Liver (tissue), 8 donors: ENCODE measurements at regions not wholly inside any gene's neighbourhood (a gene's known extent, or its start where the extent isn't known, plus 50 kb on each side); places are given as distances from the start of the nearest gene placed in this dataset.

Source experiments
- DNase-seq: peaks from one replicate; pipeline ENCODE4 v3.0.0-alpha.2; 2017; ENCODE audit warnings: low spot score
- H3K27ac ChIP-seq, 2 donors: one replicate each; pipeline ENCODE4 v1.7.0; 2013; ENCODE audit warnings: inconsistent platforms in 2 of 2, low read length in 2 of 2, control low read depth in 1 of 2, low read depth in 1 of 2, mild to moderate bottlenecking in 1 of 2
- H3K27me3 ChIP-seq, 4 donors: one replicate each; pipeline versions ENCODE4 v1.6.1 to v1.7.0; 2013; ENCODE audit warnings: low read length in 3 of 4, inconsistent platforms in 1 of 4, mild to moderate bottlenecking in 1 of 4, moderate library complexity in 1 of 4; ENCODE audit not compliant: control insufficient read depth in 4 of 4, insufficient read depth in 4 of 4
- H3K36me3 ChIP-seq, 4 donors: one replicate each; pipeline versions ENCODE4 v1.6.1 to v1.7.0; 2013; ENCODE audit warnings: low read length in 3 of 4, mild to moderate bottlenecking in 3 of 4, low read depth in 1 of 4, moderate library complexity in 1 of 4; ENCODE audit not compliant: control insufficient read depth in 4 of 4, insufficient read depth in 3 of 4
- H3K4me1 ChIP-seq, 4 donors: one replicate each; pipeline versions ENCODE4 v1.6.1 to v1.7.0; 2013; ENCODE audit warnings: low read length in 3 of 4, mild to moderate bottlenecking in 3 of 4, moderate library complexity in 1 of 4; ENCODE audit not compliant: control insufficient read depth in 4 of 4, insufficient read depth in 4 of 4
- H3K4me3 ChIP-seq, 3 donors: one replicate each; pipeline versions ENCODE4 v1.6.1 to v1.7.0; 2013; ENCODE audit warnings: low read length in 3 of 3, control low read depth in 1 of 3, low read depth in 1 of 3, mild to moderate bottlenecking in 1 of 3
- H3K9ac ChIP-seq, 2 donors: one replicate each; pipeline ENCODE4 v1.7.0; 2013; ENCODE audit warnings: low read length in 2 of 2, mild to moderate bottlenecking in 2 of 2, moderate library complexity in 2 of 2, control low read depth in 1 of 2, low read depth in 1 of 2
- H3K9me3 ChIP-seq, 4 donors: one replicate each; pipeline versions ENCODE4 v1.6.1 to v1.7.0; 2013; ENCODE audit warnings: low read length in 3 of 4; ENCODE audit not compliant: control insufficient read depth in 4 of 4
- EGR1 ChIP-seq, 2 donors: IDR thresholded peaks; 2 replicates each; pipeline ENCODE4 v1.6.1; 2016 to 2018; ENCODE audit warnings: antibody characterized with exemption in 2 of 2, low read depth in 2 of 2
- FOXA1 ChIP-seq: IDR thresholded peaks from 2 replicates; pipeline ENCODE4 v1.6.1; 2016; ENCODE audit warnings: antibody characterized with exemption
- GABPA ChIP-seq, 2 donors: IDR thresholded peaks in 1 of 2; conservative IDR thresholded peaks in 1 of 2; 2 replicates each; pipeline ENCODE4 v1.6.1; 2016; ENCODE audit warnings: antibody characterized with exemption in 2 of 2, mild to moderate bottlenecking in 1 of 2, moderate library complexity in 1 of 2
- HNF4A ChIP-seq, 2 donors: conservative IDR thresholded peaks; 2 replicates each; pipeline ENCODE4 v1.6.1; 2016; ENCODE audit warnings: antibody characterized with exemption in 2 of 2, mild to moderate bottlenecking in 2 of 2
- JUND ChIP-seq, 2 donors: IDR thresholded peaks; 2 replicates each; pipeline ENCODE4 v1.6.1; 2016; ENCODE audit warnings: antibody characterized with exemption in 2 of 2
- NR2F2 ChIP-seq: IDR thresholded peaks from 2 replicates; pipeline ENCODE4 v1.6.1; 2016; ENCODE audit warnings: antibody characterized with exemption
- RAD21 ChIP-seq, 2 donors: IDR thresholded peaks; 2 replicates each; pipeline ENCODE4 v1.6.1; 2016; ENCODE audit warnings: antibody characterized with exemption in 2 of 2, mild to moderate bottlenecking in 2 of 2
- SP1 ChIP-seq: IDR thresholded peaks from 2 replicates; pipeline ENCODE4 v1.6.1; 2018; ENCODE audit warnings: antibody characterized with exemption, mild to moderate bottlenecking
- TAF1 ChIP-seq: conservative IDR thresholded peaks from 2 replicates; pipeline ENCODE4 v1.6.1; 2016; ENCODE audit warnings: antibody characterized with exemption, mild to moderate bottlenecking
- WGBS: extraction: QIAGEN DNeasy Blood & Tissue Kit; methylation state at CpG from one replicate; pipeline ENCODE4 v1.1.7; 2013; 5-methylcytosine and 5-hydroxymethylcytosine counted together
- TF ChIP-seq, protein P1 (sequence below): IDR thresholded peaks from 2 replicates; pipeline ENCODE4 v1.6.1; 2016; ENCODE audit warnings: antibody characterized with exemption, mild to moderate bottlenecking
- TF ChIP-seq, protein P2 (sequence below): IDR thresholded peaks from 2 replicates; pipeline ENCODE4 v1.6.1; 2016; ENCODE audit warnings: antibody characterized with exemption
- TF ChIP-seq, protein P3 (sequence below): fragments of 150-350 bp; IDR thresholded peaks from 2 replicates; pipeline ENCODE4 v1.5.1; 2017; ENCODE audit warnings: improper control_type of control experiment, low read depth, low read length; ENCODE audit not compliant: missing input control
- TF ChIP-seq, protein P4 (sequence below): IDR thresholded peaks from 2 replicates; pipeline ENCODE4 v1.6.1; 2016; ENCODE audit warnings: antibody characterized with exemption
- donor health status: healthy.
- donor health status: healthy.
- donor health status: healthy.
- donor health status: healthy.
- donor health status: healthy.

DNA sequence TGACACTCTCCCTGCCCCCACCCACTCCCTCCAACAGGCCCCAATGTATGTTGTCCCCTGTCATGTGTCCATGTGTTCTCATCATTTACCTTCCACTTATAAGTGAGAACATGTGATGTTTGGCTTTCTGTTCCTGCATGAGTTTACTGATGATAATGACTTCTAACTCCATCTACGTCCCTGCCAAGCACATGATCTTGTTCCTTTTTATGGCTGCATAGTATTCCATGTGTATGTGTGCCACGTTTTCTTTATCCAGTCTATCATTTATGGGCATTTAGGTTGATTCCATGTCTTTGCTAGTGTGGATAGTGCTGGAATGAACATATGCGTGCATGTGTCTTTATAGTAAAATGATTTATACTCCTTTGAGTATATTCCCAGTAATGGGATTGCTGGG, 100.0 kb upstream of the LHX5 start:
- H3K27me3 ChIP-seq: peaks cover 0 to 5% (median 3%) of the 10 kb centered on the region in 4 donors

DNA sequence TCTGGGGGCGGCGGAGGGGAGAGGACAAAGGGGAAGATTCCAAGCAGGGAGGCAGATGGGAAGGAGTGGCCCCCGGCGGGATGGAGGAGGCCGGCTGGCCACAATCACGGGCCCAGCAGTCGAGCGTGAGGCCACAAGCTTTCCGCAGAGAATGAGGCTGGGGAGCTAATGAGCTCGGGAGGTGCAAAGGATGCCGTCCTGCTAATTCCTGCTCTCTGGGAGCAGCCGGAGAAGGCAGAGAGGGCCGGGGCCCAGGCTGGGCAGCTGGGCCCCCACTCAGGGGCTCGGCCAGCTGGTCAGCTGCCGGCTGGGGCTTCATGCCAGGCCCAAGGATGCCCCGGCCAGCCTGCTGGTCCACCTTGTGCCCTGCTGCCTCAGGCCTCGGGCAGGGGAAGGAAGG, 98.1 kb upstream of the LHX5 start:
- DNase-seq: no peak
- no peaks in the 10 kb centered on the region for H3K4me1 ChIP-seq
- H3K9ac ChIP-seq: no peak overlapping the region
- H3K4me3 ChIP-seq: no peak overlapping the region
- H3K27ac ChIP-seq: no peak overlapping the region
- H3K36me3 ChIP-seq: no peaks in the 10 kb centered on the region
- TF ChIP-seq, protein P1, sequence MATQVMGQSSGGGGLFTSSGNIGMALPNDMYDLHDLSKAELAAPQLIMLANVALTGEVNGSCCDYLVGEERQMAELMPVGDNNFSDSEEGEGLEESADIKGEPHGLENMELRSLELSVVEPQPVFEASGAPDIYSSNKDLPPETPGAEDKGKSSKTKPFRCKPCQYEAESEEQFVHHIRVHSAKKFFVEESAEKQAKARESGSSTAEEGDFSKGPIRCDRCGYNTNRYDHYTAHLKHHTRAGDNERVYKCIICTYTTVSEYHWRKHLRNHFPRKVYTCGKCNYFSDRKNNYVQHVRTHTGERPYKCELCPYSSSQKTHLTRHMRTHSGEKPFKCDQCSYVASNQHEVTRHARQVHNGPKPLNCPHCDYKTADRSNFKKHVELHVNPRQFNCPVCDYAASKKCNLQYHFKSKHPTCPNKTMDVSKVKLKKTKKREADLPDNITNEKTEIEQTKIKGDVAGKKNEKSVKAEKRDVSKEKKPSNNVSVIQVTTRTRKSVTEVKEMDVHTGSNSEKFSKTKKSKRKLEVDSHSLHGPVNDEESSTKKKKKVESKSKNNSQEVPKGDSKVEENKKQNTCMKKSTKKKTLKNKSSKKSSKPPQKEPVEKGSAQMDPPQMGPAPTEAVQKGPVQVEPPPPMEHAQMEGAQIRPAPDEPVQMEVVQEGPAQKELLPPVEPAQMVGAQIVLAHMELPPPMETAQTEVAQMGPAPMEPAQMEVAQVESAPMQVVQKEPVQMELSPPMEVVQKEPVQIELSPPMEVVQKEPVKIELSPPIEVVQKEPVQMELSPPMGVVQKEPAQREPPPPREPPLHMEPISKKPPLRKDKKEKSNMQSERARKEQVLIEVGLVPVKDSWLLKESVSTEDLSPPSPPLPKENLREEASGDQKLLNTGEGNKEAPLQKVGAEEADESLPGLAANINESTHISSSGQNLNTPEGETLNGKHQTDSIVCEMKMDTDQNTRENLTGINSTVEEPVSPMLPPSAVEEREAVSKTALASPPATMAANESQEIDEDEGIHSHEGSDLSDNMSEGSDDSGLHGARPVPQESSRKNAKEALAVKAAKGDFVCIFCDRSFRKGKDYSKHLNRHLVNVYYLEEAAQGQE: no peak
- TF ChIP-seq NR2F2 (no peak), EGR1 (IDR thresholded peaks at IDR 0.05; ENCODE audit: low read depth in 2 of 2) (no peak), GABPA (IDR thresholded peaks at IDR 0.05 in 1 of 2, conservative IDR thresholded peaks at IDR 0.05 in 1 of 2) (no peak), RAD21 (IDR thresholded peaks at IDR 0.05) (no peak), JUND (IDR thresholded peaks at IDR 0.05) (no peak), TAF1 (no peak), FOXA1 (no peak)
- TF ChIP-seq, protein P2, sequence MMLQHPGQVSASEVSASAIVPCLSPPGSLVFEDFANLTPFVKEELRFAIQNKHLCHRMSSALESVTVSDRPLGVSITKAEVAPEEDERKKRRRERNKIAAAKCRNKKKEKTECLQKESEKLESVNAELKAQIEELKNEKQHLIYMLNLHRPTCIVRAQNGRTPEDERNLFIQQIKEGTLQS: no peak
- 63% methylated on average over 17 of the region's 17 CpGs for WGBS
- H3K27me3 ChIP-seq: peaks cover 0 to 4% (median 1%) of the 10 kb centered on the region in 4 donors
- no peaks in the 10 kb centered on the region for H3K9me3 ChIP-seq

More for the DNA sequence above, 100.0 kb upstream of the LHX5 start:
- Histone ChIP-seq H3K36me3 (no peaks in the 10 kb centered on the region), H3K9me3 (no peaks in the 10 kb centered on the region), H3K9ac (no peak overlapping the region), H3K27ac (no peak overlapping the region), H3K4me1 (no peaks in the 10 kb centered on the region), H3K4me3 (no peak overlapping the region)
- TF ChIP-seq, protein P1: no peak
- TF ChIP-seq RAD21 (IDR thresholded peaks at IDR 0.05): no peak
- TF ChIP-seq TAF1: no peak
- no peak for TF ChIP-seq SP1
- TF ChIP-seq, protein P3, sequence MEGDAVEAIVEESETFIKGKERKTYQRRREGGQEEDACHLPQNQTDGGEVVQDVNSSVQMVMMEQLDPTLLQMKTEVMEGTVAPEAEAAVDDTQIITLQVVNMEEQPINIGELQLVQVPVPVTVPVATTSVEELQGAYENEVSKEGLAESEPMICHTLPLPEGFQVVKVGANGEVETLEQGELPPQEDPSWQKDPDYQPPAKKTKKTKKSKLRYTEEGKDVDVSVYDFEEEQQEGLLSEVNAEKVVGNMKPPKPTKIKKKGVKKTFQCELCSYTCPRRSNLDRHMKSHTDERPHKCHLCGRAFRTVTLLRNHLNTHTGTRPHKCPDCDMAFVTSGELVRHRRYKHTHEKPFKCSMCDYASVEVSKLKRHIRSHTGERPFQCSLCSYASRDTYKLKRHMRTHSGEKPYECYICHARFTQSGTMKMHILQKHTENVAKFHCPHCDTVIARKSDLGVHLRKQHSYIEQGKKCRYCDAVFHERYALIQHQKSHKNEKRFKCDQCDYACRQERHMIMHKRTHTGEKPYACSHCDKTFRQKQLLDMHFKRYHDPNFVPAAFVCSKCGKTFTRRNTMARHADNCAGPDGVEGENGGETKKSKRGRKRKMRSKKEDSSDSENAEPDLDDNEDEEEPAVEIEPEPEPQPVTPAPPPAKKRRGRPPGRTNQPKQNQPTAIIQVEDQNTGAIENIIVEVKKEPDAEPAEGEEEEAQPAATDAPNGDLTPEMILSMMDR: no peak
- TF ChIP-seq, protein P4, sequence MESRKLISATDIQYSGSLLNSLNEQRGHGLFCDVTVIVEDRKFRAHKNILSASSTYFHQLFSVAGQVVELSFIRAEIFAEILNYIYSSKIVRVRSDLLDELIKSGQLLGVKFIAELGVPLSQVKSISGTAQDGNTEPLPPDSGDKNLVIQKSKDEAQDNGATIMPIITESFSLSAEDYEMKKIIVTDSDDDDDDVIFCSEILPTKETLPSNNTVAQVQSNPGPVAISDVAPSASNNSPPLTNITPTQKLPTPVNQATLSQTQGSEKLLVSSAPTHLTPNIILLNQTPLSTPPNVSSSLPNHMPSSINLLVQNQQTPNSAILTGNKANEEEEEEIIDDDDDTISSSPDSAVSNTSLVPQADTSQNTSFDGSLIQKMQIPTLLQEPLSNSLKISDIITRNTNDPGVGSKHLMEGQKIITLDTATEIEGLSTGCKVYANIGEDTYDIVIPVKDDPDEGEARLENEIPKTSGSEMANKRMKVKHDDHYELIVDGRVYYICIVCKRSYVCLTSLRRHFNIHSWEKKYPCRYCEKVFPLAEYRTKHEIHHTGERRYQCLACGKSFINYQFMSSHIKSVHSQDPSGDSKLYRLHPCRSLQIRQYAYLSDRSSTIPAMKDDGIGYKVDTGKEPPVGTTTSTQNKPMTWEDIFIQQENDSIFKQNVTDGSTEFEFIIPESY: no peak
- no peak for TF ChIP-seq EGR1 (IDR thresholded peaks at IDR 0.05; ENCODE audit: low read depth in 2 of 2)
- TF ChIP-seq HNF4A (conservative IDR thresholded peaks at IDR 0.05): no peak
- no peak for DNase-seq
- WGBS: 63% methylated on average over 3 of the region's 3 CpGs
